Astrocyte of the hippocampus (primary cell): ENCODE measurements at regions not wholly inside any gene's neighbourhood (a gene's known extent, or its start where the extent isn't known, plus 50 kb on each side); places are given as distances from the start of the nearest gene placed in this dataset.
A peak's percentile ranks its signal among the peaks of the same experiment; 100 is the strongest.
"Not testable (repeated sequence)": the region's sequence is repeated elsewhere in the genome, so short reads cannot be mapped to it uniquely, and the experiment has no call there.

Experiments used
- DNase-seq: peaks from one replicate; pipeline ENCODE4 v3.0.0; 2011; ENCODE audit warnings: low read depth, low spot score

DNA sequence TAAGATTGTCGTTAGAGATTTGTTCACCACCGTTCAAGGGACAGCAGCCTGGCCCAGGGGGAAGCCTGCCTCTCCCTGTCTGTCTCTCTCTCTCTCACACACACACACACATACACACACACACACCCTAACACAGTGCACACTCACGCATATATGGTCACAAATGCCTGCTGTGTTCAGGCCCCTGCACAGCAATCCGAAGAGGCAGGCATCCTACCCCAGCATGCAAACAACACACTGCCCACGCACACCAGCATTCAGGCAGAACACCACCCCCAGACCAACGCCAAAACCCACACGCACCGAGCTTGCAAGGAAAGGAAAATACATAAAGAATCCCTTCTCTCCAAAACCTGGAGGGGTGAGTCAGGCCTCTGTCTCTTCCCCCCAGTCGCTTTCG is 111.6 kb upstream of the FOXD4L5 start:
- DNase-seq: not testable (repeated sequence)

GRCh38 chr9:65395789-65396188 is 110.8 kb upstream of the FOXD4L5 start:
- DNase-seq: not testable (repeated sequence)

DNA sequence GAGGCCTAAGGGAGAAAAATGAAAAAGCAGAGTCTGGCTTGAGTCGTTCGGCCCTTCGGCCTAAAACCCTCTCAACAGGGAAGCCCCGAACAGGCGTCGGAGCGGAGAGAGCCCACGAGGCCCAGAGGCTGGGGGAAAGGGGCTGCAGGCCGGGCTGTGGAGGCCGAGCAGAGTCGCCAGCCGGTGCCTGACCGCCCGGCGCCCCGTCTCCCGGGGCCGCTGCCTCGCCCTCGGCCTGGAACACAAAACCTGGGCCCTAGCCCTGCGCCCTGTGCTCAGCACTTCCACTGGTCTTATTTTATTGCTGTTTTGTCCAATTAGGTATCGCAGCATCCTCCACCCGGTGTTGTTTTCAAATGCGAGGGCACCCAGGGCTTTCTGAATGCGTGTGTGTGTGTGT is 110.1 kb upstream of the FOXD4L5 start:
- not testable (repeated sequence) for DNase-seq

- not testable (repeated sequence) for DNase-seq
These were observed 108.3 kb upstream of the FOXD4L5 start for GRCh38 chr9:65393111-65393810.

DNA sequence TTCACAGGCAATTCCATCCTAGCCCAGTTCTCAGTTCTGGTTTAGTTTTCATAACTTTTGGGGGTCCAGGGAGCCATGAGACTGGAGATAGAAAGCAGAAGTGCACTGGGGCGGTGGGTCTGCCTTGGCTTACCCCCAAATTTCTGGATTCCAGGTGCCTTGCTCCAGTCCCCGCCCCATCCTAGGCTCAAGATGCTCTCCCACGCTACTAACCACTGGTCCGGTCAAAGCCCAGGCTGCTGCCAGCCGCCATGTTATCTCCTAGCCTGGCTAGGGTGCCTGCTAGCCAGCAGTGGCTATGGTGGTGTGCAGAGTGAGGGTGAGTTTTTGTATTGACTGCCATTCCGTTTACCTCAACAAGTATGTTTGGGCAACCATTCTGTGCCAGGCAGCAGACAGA is 107.6 kb upstream of the FOXD4L5 start:
- DNase-seq: not testable (repeated sequence)

DNA sequence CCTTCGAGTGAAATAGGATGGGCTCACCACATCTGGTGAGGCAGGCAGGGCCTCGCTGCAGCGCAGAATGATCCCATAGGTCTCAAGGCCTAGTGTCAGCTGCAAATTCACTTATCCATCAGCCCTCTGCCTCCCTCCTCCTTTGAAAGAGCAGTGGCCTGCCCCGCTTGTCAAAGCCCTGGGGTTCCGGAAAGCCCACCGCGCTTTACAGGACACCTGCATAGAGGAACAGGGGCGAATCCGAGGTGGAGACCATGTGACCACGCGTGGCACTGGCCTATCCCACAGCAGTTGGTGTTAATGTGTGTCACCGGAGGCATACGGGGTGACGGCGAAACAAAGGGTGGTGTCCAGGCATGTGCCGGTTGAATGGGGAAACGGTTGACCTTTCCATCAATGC is 104.7 kb upstream of the FOXD4L5 start:
- DNase-seq: not testable (repeated sequence)

- DNase-seq: not testable (repeated sequence)
These were observed 104.2 kb upstream of the FOXD4L5 start for GRCh38 chr9:65389216-65389615.

GRCh38 chr9:65386699-65387098 is 101.7 kb upstream of the FOXD4L5 start:
- peak; percentile 48 for DNase-seq

DNA sequence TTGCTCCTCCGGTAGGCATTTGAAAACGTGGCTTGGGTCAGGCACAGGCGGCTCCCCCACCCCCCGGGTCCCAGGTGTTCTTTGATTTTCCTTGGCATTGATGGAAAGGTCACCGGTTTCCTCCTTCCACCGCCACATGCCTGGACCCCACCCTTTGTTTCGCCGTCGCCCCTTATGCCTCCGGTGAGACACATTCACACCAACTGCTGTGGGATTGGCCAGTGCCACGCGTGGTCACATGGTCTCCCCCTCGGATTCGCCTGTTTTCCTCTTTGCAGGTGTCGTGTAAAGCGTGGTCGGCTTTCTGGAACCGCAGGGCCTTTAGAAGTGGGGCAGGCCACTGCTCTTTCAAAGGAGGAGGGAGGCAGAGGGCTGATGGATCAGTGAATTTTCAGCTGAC is 101.2 kb upstream of the FOXD4L5 start:
- DNase-seq: not testable (repeated sequence)

GRCh38 chr9:65385655-65386024 is 100.6 kb upstream of the FOXD4L5 start:
- DNase-seq: not testable (repeated sequence)

DNA sequence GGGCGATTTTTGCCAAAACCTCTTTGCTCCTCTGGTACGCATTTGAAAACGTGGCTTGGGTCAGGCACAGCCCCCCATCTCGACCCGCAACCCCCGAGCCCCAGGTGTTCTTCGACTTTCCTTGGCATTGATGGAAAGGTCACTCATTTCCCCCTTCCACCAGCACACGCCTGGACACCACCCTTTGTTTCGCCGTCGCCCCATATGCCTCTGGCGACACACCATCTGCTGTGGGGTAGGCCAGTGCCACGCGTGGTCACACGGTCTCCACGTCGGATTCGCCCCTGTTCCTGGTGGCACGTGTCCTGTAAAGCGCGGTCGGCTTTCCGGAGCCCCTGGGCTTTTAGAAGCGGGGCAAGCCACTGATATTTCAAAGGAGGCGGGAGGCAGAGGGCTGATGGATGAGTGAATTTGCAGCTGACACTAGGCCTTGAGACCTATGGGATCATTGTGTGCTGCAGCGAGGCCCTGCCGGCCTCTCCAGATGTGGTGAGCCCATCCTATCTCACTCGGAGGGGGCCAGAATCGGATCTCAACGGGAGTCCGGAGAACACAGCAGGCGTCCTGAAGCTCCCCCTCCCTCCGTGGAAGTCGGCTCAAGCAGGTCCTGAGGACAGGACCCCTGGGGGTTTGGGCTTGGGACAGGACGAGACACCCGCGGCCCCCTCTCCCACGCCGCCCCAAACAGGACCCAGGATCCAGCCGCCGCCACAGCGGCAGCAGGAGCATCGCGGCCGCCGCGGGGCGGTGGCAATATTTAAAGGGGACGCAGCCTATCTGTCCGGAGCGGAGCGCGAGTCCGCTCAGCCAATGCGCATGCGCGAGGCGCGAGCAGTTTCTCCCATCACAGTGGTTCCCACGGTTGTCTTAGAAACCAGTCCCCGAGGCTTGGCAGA is 100.0 kb upstream of the FOXD4L5 start:
- not testable (repeated sequence) for DNase-seq

- DNase-seq: not testable (repeated sequence)
These were observed 99.1 kb upstream of the FOXD4L5 start for GRCh38 chr9:65384066-65384465.

- DNase-seq: not testable (repeated sequence)
These were observed 98.6 kb upstream of the FOXD4L5 start for GRCh38 chr9:65383646-65384045.

DNA sequence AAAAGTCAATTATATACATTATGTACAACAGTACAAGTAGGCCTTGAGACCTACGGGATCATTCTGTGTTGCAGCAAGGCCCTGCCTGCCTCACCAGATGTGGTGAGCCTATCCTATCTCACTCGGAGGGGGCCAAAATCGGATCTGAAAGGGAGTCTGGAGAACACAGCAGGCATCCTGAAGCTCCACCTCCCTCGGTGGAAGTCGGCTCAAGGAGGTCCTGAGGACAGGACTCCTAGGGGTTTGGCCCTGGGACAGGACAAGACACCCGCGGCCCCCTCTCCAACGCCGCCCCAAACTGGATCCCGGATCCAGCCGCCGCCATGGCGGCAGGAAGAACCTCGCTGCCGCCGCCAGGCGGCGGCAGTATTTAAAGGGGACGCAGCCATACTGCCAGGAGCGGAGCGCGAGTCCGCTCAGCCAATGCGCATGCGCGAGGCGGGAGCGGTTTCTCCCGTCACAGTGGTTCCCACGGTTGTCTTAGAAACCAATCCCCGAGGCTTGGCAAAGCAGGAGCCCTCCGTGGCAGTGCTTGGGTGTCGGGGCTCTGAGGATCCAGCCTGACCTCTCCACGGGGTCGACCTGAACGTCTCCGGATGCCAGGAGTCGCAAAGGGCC is 97.8 kb upstream of the FOXD4L5 start:
- not testable (repeated sequence) for DNase-seq
